GM13976 (cell line): ENCODE measurements at regions not wholly inside any gene's neighbourhood (a gene's known extent, or its start where the extent isn't known, plus 50 kb on each side); places are given as distances from the start of the nearest gene placed in this dataset.

Experiments used
- DNase-seq: peaks from one replicate; pipeline ENCODE4 v3.0.0; 2012; ENCODE audit warnings: low spot score
- CTCF ChIP-seq: IDR thresholded peaks from 2 replicates; pipeline ENCODE4 v1.5.1; 2012; ENCODE audit warnings: borderline replicate concordance, mild to moderate bottlenecking; ENCODE audit not compliant: insufficient read depth; ENCODE audit errors: extremely low read depth, missing control alignments, control extremely low read depth
- in situ Hi-C: fragments of 300-500 bp; cut with MboI; formaldehyde crosslinking; loops from one replicate; pipeline ENCODE4 v1.12.0; 2022; ENCODE audit warnings: low sequenced_read_pairs, mixed read lengths, inconsistent platforms; ENCODE audit not compliant: unreplicated experiment

GRCh38 chr3:116963802-116964201, 254.2 kb downstream of the TUSC7 start:
- no peak for TF ChIP-seq CTCF
- in situ Hi-C loops: no loop called here
- DNase-seq: no peak

- DNase-seq: no peak
- TF ChIP-seq CTCF: no peak
- in situ Hi-C loops: no loop called here
Measured at GRCh38 chr3:116966649-116967048, 257.1 kb downstream of the TUSC7 start.

GRCh38 chr3:116969135-116969534, 259.6 kb downstream of the TUSC7 start:
- no peak for DNase-seq
- no peak for TF ChIP-seq CTCF
- in situ Hi-C loops: no loop called here

GRCh38 chr3:116969646-116970045, 260.1 kb downstream of the TUSC7 start:
- no peak for DNase-seq
- TF ChIP-seq CTCF: no peak
- in situ Hi-C loops: no loop called here

- TF ChIP-seq CTCF: no peak
- DNase-seq: no peak
- in situ Hi-C loops: no loop called here
Measured at GRCh38 chr3:116971531-116971930, 262.0 kb downstream of the TUSC7 start.

GRCh38 chr3:116974702-116975101, 265.1 kb downstream of the TUSC7 start:
- no peak for TF ChIP-seq CTCF
- no peak for DNase-seq
- in situ Hi-C loops: no loop called here

- no peak for TF ChIP-seq CTCF
- in situ Hi-C loops: no loop called here
- no peak for DNase-seq
Measured at GRCh38 chr3:116977441-116977840, 267.9 kb downstream of the TUSC7 start.
